ENCODE measurements at regions not wholly inside any gene's neighbourhood (a gene's known extent, or its start where the extent isn't known, plus 50 kb on each side); places are given as distances from the start of the nearest gene placed in this dataset.
"Not testable (repeated sequence)": the region's sequence is repeated elsewhere in the genome, so short reads cannot be mapped to it uniquely, and the experiment has no call there.

- DNase-seq: no peak
These were observed 258.1 kb downstream of the PCNX1 start for GRCh38 chr14:71165121-71166031.

GRCh38 chr14:71166180-71166837 is 259.1 kb downstream of the PCNX1 start:
- DNase-seq: peak; percentile 61

- DNase-seq: not testable (repeated sequence)
These were observed 260.2 kb downstream of the PCNX1 start for GRCh38 chr14:71167325-71167950.

- not testable (repeated sequence) for DNase-seq
These were observed 260.9 kb downstream of the PCNX1 start for GRCh38 chr14:71168161-71168560.

GRCh38 chr14:71168564-71169427 is 261.5 kb downstream of the PCNX1 start:
- no peak for DNase-seq

GRCh38 chr14:71169861-71170260 is 262.6 kb downstream of the PCNX1 start:
- no peak for DNase-seq

- no peak for DNase-seq
These were observed 268.2 kb downstream of the PCNX1 start for GRCh38 chr14:71175491-71175890.

GRCh38 chr14:71179066-71179465 is 271.8 kb downstream of the PCNX1 start:
- DNase-seq: no peak

- no peak for DNase-seq
These were observed 273.1 kb downstream of the PCNX1 start for GRCh38 chr14:71180397-71180796.

- no peak for DNase-seq
These were observed 274.1 kb downstream of the PCNX1 start for GRCh38 chr14:71181215-71182003.

- no peak for DNase-seq
These were observed 276.8 kb downstream of the PCNX1 start for GRCh38 chr14:71183876-71184689.

GRCh38 chr14:71185637-71186036 is 278.4 kb downstream of the PCNX1 start:
- DNase-seq: no peak

- DNase-seq: no peak
These were observed 280.5 kb downstream of the PCNX1 start for GRCh38 chr14:71187633-71188356.

- no peak for DNase-seq
These were observed 283.6 kb downstream of the PCNX1 start for GRCh38 chr14:71190770-71191374.

- DNase-seq: no peak
These were observed 286.4 kb downstream of the PCNX1 start for GRCh38 chr14:71193663-71194062.

- DNase-seq: no peak
These were observed 287.0 kb downstream of the PCNX1 start for GRCh38 chr14:71194251-71194650.

- no peak for DNase-seq
These were observed 289.7 kb downstream of the PCNX1 start for GRCh38 chr14:71196921-71197320.

- DNase-seq: no peak
These were observed 291.4 kb downstream of the PCNX1 start for GRCh38 chr14:71198687-71199086.

- DNase-seq: no peak
These were observed 294.6 kb downstream of the PCNX1 start for GRCh38 chr14:71201840-71202239.

GRCh38 chr14:71202881-71203280 is 295.6 kb downstream of the PCNX1 start:
- no peak for DNase-seq
